Myocyte (in vitro differentiated cells): ENCODE measurements at regions not wholly inside any gene's neighbourhood (a gene's known extent, or its start where the extent isn't known, plus 50 kb on each side); places are given as distances from the start of the nearest gene placed in this dataset.

Source experiments
- DNase-seq: peaks from one replicate; pipeline ENCODE4 v3.0.0-alpha.2; 2012; ENCODE audit warnings: low read depth

DNA sequence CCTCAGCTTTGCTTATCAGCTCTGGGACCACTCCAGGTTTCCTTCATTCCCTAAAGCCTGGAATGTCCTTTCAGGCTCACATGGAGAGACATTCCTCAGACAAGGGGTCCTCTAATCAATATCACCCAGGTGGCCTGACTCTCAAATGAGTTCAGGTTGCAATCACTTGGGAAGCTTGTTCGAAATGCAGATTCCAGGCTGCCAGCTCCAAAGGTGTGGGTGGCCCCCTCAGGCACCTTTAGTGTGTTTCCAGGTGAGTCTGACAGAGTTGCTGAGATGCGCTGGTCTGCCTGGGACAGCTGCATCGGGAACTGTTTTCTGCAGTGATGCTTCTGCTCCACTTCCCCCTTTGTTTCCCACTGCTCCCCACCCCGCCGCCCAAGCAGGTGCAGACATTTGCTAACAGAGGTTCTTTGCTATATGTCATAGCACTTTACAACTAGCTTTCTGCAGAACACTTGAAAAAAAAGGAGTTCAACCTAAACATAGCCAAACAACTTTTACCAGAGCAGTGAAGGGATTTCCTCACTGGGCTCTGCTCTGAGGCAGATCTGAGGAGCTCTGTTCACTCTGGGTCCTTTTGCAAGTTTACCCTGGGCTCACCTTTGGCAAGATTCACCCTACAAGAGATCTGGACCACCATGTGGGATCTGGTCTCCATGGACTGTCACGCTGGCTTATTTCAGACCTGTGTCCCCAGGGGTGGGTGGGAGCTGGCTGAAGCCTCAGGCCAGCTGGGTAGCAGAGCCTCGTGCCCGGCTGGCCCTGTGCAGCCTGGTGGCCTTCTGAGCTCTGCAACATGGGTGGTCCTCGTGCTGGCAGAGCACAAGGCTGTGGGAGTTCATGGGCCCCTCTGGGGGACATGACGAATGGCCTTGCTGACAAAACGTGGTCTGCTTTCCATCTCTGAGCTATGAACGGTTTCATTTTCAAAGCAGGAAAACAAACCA lies 539.6 kb downstream of the CCDC171 start:
- no peak for DNase-seq

DNA sequence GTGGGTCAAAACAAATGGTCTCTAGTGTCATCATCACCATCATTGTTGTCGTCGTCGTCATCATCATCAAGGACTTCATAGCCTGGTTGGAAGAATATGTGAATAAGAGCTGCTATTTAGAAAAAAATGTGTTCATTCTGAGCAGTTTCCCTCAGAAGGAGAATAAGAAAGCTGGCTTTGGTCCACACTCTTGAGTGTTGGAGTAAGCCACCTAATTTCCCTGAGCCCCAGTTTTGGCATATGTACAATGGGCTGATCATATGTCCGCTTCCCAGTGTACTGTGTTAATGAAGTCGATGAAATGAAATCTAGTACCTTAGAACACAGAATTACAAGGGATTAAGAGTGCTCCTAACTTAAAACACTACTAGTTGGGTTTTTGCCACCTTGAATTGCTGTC lies 545.5 kb downstream of the CCDC171 start:
- DNase-seq: no peak

DNA sequence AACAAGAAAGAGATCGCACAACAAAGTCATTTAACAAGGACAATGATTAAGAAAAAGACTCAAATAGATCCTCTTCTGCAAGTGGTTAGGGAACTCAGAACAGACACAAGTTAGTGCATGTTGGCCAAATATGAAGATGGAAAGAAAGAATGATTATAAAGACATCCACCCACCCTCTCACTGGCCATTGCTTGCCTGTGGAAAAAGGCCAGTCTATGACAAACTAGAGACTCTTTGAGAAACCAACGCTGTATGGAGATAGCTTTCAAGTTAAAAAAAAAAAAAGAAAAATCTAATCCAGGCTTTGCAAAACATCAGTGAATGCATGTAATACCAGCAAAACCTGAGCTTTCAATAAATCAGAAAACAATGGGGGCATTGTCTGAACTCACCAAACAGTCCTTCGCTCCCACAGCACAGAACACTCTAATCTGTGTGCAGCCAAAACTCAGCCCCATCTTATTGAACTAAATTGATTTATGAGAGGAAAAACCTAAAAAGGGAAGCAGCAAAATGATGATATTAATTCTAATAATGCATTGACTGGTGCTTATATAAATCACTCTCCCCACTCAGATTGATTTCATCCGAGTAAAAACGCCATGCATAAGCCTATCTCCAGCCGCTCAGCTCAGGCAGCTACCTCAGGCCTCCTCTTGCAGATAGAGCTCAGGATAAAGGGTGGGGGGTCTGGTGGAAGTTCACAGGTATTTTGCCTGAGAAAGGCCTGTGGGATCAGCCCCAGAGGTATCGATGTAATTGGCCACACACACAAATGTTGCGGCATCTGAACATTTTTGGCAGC lies 547.1 kb downstream of the CCDC171 start:
- no peak for DNase-seq

DNA sequence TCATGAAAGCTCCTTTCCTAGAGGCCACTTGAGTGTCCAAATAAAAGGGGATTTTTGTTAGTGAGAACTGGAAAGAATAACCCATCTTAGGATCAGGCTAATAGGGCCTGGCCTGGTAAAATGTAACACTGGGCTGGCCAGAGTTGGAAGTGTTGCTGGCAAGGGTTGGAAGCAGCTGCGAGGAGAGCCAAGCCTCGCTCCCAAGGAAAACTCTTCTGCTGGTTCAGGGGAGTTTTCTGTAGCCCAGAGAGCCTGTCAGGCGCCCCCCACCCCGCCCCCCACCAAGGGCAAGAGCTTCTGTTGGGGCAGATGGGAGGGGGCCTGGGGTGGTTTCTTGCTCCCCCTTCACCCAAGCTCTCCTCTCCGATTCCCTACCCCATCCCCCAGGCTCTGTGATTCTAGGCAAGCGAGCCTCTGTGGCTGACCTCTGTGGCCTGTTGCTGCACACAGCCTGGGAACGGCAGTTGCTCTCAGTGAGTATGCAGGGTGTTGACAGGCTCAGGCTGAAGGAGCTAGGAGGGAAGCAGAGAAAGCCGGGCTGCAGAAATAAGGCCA lies 547.8 kb downstream of the CCDC171 start:
- peak; percentile 88 for DNase-seq

GRCh38 chr9:16102154-16102553 lies 549.3 kb downstream of the CCDC171 start:
- no peak for DNase-seq

GRCh38 chr9:16103620-16104397 lies 551.0 kb downstream of the CCDC171 start:
- DNase-seq: peak; percentile 26

DNA sequence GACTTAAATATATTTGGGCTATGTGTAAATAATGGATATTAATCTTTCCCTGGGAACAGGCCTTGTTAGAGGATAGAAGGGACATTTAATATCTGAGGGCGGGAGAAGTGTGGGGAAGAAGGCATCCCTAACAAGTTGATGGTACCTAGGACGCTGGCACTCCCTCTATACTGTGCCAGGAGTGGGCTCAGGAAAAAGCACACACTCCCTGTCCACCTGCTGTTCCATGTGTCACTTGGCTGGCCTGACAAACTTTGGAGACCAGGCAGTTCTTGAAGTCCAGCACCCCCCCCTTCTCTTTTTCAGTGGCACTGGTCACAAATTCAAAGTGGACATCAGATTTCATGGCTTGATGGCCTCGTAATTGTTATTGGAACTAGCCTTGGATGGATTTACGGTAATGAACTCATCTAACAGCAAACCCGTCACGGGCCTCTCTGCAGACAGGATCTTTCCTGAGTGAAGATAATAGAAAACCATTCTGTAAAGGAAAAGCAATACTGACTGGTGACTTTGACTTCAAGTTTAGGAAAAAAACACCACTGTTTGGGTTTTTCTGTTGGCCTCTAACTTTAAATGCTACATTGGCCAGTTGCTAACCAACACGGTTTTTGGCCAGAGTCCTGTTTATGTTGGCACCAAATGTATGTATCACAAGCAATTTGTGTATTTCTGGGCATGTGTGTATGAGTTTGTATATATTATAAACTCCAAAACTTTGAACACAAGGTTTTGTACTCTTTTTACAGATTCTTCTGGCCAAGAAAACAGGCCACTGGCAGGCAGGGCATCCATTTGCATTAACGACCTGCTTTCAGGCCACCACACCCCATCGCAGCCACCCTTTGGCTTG lies 552.6 kb downstream of the CCDC171 start:
- no peak for DNase-seq

GRCh38 chr9:16106021-16106571 lies 553.3 kb downstream of the CCDC171 start:
- DNase-seq: no peak

- DNase-seq: peak; percentile 37
These were observed 559.3 kb downstream of the CCDC171 start for GRCh38 chr9:16112116-16112515.

GRCh38 chr9:16115994-16116393 lies 563.2 kb downstream of the CCDC171 start:
- no peak for DNase-seq

- DNase-seq: no peak
These were observed 565.2 kb downstream of the CCDC171 start for GRCh38 chr9:16118043-16118442.

DNA sequence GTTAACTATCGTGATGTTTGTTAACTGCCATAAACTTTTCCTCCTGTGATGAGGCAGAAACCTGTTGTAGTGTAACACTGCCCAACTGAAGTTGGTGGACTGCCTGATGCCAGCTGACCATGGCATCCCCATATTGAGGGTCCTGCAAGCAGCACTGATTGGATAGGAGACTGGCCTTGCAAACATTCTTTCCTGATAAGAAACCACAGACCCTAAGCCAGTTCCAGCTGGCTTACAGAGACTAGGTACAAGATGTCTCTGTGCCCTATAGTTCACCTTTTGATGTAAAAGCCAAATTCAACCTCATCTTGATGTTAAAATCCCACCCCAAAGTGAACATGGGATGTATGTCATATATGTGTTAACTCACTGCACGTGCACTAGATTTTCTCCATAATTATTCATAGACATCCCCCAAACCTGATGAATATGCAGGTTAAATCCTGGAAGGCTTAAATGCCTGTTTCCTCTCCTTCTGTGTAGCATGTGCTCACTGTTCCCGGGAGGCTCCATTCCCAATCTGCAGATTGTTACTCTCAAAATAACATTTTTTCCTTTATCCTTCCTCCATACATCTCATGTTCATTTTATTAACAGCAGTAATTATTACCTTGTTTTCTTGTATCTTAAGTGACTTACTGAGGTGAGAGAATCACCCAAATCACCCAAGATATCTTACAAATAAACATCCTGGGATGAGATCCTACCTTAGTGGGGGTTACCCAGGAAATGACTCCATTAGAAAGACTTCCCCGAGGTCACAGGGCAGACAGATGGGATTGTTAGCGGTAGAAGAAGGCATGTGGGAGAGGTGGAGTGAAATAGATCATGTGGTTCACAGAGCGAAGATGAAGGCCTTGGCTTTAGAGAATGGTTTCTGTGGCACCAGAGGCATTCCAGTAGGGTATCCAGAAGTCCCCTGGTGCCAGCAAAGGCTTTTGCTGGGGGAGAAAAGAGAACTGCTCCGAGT lies 566.7 kb downstream of the CCDC171 start:
- peak; percentile 97 for DNase-seq

- DNase-seq: peak; percentile 92
These were observed 567.4 kb downstream of the CCDC171 start for GRCh38 chr9:16120231-16120641.

- DNase-seq: peak; percentile 88
These were observed 567.9 kb downstream of the CCDC171 start for GRCh38 chr9:16120727-16121126.

GRCh38 chr9:16121168-16121567 lies 568.3 kb downstream of the CCDC171 start:
- no peak for DNase-seq

DNA sequence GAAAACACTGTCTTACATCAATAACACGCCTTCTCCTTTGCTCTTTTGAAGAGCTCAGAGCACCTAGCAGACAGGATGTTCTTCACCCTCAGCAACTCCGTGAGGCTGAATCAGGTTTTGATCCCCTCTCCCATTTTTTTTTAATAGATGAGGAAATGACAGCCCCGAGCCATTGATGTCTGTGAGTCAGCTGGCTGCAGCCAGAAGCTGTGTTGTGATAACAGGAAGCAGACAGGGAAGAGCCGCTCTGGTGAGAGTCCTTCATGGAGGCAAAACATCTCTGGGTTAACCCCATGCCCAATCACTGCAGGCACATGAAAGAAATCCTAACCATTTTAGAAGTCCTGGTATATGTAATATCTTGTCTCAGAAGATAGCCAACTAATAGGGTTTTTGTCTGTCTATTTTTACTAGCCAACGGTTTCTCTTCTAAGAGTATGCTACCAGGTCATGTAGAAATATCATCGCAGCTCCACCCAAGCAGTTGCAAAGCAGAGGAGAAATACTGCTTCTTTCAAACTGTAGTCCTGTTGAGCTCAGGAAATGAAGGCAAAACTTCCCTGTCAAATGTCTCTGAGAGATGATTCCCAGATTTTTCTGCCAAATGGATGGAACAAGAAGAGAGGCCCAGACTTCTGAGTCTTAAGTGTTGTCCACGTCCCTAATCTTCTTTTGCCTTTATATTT lies 568.9 kb downstream of the CCDC171 start:
- peak; percentile 37 for DNase-seq

GRCh38 chr9:16125629-16126028 lies 572.8 kb downstream of the CCDC171 start:
- no peak for DNase-seq

DNA sequence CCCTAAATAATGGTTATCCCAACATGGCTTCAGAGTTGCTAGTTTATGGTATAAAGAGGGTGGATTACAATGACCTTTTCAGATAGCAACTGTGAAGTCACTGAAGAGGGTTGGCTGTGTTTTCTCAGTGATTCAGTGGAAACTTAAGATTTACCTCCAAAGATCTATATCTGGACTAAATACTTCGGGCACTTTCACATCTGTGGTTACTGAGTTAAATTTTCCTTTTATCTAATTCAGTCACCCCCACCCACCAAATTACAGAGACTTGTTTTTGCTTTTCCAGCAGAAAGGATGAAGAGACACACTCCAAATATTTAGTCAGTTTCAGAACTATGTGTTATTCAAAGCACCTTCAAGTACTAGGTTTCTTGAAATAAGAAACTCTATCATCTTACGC lies 573.2 kb downstream of the CCDC171 start:
- no peak for DNase-seq
